K562 (cell line): ENCODE measurements at regions not wholly inside any gene's neighbourhood (a gene's known extent, or its start where the extent isn't known, plus 50 kb on each side); places are given as distances from the start of the nearest gene placed in this dataset.

ENCODE experiments used
- ATAC-seq: fragments of 200-7000 bp; cut with Tn5 transposase; 3 replicates; pipeline ENCODE4 v1.9.1; 2020; ENCODE audit warnings: moderate library complexity
- BruUV-seq: library from RNA; stranded (reverse); fragments of 400-500 nt; replicated peaks from 2 replicates; lab custom pipeline; 2021; lab: Mats Ljungman, UMichigan
- CTCF ChIA-PET: fragments of 300-600 bp; formaldehyde crosslinking; extraction: SDS; loops from one replicate; lab custom pipeline; 2021; ENCODE audit warnings: low intra/inter-chr PET ratio; lab: Yijun Ruan, JAX
- POLR2A ChIA-PET: fragments of 300-600, 350-650 bp; sonication (Branson Sonifier 250); formaldehyde crosslinking; extraction: SDS; loops from one replicate; lab custom pipeline; 2021; ENCODE audit warnings: antibody characterized with exemption, inconsistent platforms; lab: Yijun Ruan, JAX
- DNase-seq, 4 experiments: peaks; one replicate each; pipeline versions ENCODE4 v3.0.0 to v3.0.0-alpha.2; 2011 to 2018; ENCODE audit warnings: low spot score in 3 of 4, mixed read lengths in 3 of 4; ENCODE audit errors: extremely low read depth in 1 of 4
- FAIRE-seq: peaks from 2 replicates; lab custom pipeline; 2011; peaks lifted over from hg19 to GRCh38; lab: Jason Lieb, UNC
- H2AFZ ChIP-seq: 2 replicates; pipeline ENCODE4 v1.6.0; 2011; ENCODE audit warnings: low read depth, low read length, control low read depth, inconsistent platforms
- H3K27ac ChIP-seq: fragments of 200-600 bp; 3 replicates; pipeline ENCODE4 v1.8.0; 2011; ENCODE audit warnings: low read depth, mild to moderate bottlenecking, control low read depth, inconsistent platforms, low read length, moderate library complexity, mixed read lengths; ENCODE audit errors: extremely low read depth
- H3K27me3 ChIP-seq, 2 experiments: fragments of 300-600 bp in 1 of 2; 2 replicates in 1 of 2; 3 replicates in 1 of 2; pipeline versions ENCODE4 v1.6.0 to v1.8.0; 2011; ENCODE audit warnings: inconsistent platforms in 2 of 2, low read length in 2 of 2, mild to moderate bottlenecking in 1 of 2, mixed read lengths in 1 of 2, moderate library complexity in 1 of 2; ENCODE audit not compliant: control insufficient read depth in 2 of 2, insufficient read depth in 2 of 2
- H3K36me3 ChIP-seq: fragments of 300-600 bp; 3 replicates; pipeline ENCODE4 v1.8.0; 2011; ENCODE audit warnings: mild to moderate bottlenecking, low read length, inconsistent platforms; ENCODE audit not compliant: control insufficient read depth, insufficient read depth
- H3K4me1 ChIP-seq, 2 experiments: fragments of 200-600 bp in 1 of 2; replicated peaks in 1 of 2; 2 replicates in 1 of 2; 3 replicates in 1 of 2; pipeline versions ENCODE4 v1.5.1 to v1.8.0; 2011; ENCODE audit warnings: inconsistent platforms in 2 of 2, low read length in 2 of 2, mild to moderate bottlenecking in 1 of 2, mixed read lengths in 1 of 2, moderate library complexity in 1 of 2; ENCODE audit not compliant: control insufficient read depth in 2 of 2, insufficient read depth in 2 of 2
- H3K4me2 ChIP-seq: 2 replicates; pipeline ENCODE4 v1.6.1; 2011; ENCODE audit warnings: low read length, control low read depth, inconsistent platforms, mixed read lengths; ENCODE audit not compliant: insufficient read depth
- H3K4me3 ChIP-seq: fragments of 200-600 bp; sonication (generic), shearing (Covaris generic); 2 replicates; pipeline ENCODE4 v1.5.1; 2016; ENCODE audit warnings: control low read depth, inconsistent platforms
- H3K79me2 ChIP-seq: fragments of 200-600 bp; 3 replicates; pipeline ENCODE4 v1.8.0; 2011; ENCODE audit warnings: low read length, inconsistent platforms; ENCODE audit not compliant: control insufficient read depth, insufficient read depth
- H3K9ac ChIP-seq, 2 experiments: 2 replicates each; pipeline versions ENCODE4 v1.6.0 to v1.6.1; 2011; ENCODE audit warnings: low read depth in 2 of 2, low read length in 2 of 2, control low read depth in 1 of 2, inconsistent platforms in 1 of 2, mild to moderate bottlenecking in 1 of 2, mixed read lengths in 1 of 2; ENCODE audit not compliant: insufficient read depth in 1 of 2
- H3K9me1 ChIP-seq: one replicate; pipeline ENCODE4 v1.6.0; 2011; ENCODE audit warnings: inconsistent platforms, mild to moderate bottlenecking, low read length, moderate library complexity; ENCODE audit not compliant: control insufficient read depth, insufficient read depth
- H3K9me3 ChIP-seq: replicated peaks from 2 replicates; pipeline ENCODE4 v1.5.1; 2011; ENCODE audit warnings: low read depth, low read length, inconsistent platforms; ENCODE audit not compliant: control insufficient read depth, insufficient read depth
- H4K20me1 ChIP-seq: replicated peaks from 2 replicates; pipeline ENCODE4 v1.6.1; 2011; ENCODE audit warnings: low read length, inconsistent platforms, mixed read lengths; ENCODE audit not compliant: control insufficient read depth, insufficient read depth
- ATF1 ChIP-seq, 2 experiments: fragments of 450-650 bp in 1 of 2; IDR thresholded peaks; 2 replicates each; pipeline ENCODE4 v1.6.1; 2016; ENCODE audit warnings: missing compliant biosample characterization in 1 of 2, missing genetic modification characterization in 1 of 2
- C11orf30 ChIP-seq: fragments of 450-650 bp; IDR thresholded peaks from 2 replicates; pipeline ENCODE4 v1.6.1; 2016; ENCODE audit warnings: low read depth, mild to moderate bottlenecking
- HBP1 ChIP-seq: fragments of 450-650 bp; formaldehyde crosslinking; IDR thresholded peaks from 2 replicates; pipeline ENCODE4 v1.4.0; 2022; ENCODE audit warnings: missing genetic modification characterization
- ZNF316 ChIP-seq: fragments of 450-650 bp; IDR thresholded peaks from 2 replicates; pipeline ENCODE4 v1.6.1; 2016
- WGBS: fragments of 100-300 bp; shearing (Covaris generic); methylation state at CpG from one replicate; pipeline ENCODE4 v1.1.6; 2016; ENCODE audit warnings: low coverage, mixed read lengths; ENCODE audit not compliant: insufficient coverage; ENCODE audit errors: missing lambda C conversion rate; 5-methylcytosine and 5-hydroxymethylcytosine counted together
- in situ Hi-C: fragments of 300-500 bp; cut with MboI; formaldehyde crosslinking; loops from 4 replicates; pipeline ENCODE4 v1.15.0; 2018; ENCODE audit warnings: inconsistent platforms, mixed read lengths
- intact Hi-C: fragments of 100-400 bp; cut with micrococcal nuclease; formaldehyde crosslinking; loops from 2 replicates; pipeline ENCODE4 v1.14.2; 2022

DNA sequence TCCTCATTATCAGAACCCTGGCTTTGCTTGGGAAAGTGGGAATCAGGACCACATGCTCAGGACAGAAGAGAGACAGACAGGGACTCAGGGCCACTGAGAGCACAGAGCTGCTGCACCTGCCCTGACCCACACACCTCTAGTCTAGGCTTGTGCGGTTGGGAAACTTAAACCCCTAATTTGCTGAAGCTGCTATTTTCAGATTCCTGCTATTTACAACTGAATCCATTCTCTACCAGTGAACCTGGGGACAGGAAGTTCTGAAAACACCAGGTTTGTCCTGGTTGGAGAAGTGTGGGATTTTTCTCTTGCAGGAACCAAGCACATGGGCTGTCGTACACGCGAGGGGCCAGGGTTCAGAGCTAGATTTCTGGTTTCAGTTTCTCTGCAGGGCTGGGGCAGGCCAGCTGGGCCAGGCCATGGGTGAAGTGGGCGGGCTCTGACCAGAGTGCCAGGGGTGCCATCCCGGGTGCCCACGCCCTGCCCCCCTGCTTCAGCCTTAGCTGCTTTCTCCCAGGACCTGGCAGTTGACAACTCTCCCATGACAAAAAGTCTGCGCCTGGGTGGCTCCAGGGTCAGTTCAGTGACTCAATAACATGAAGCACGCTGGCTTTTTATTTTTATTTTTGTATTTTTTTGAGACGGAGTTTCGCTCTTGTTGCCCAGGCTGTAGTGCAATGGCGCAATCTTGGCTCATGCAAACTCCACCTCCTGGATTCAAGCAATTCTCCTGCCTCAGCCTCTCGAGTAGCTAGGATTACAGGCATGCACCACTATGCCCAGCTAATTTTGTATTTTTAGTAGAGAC, 51.3 kb upstream of the SLC1A4 start:
- peak; percentile 55; the same call in 1 of the 2 replicates for TF ChIP-seq ZNF316
- peak; percentile 25; the same call in 1 of the 2 replicates for TF ChIP-seq C11orf30
- TF ChIP-seq HBP1 (CRISPR knock-in tag), result no peak
- no peak for TF ChIP-seq ATF1 (CRISPR knock-in tag; IDR thresholded peaks at IDR 0.05)
- TF ChIP-seq ATF1 (tag; IDR thresholded peaks at IDR 0.05), result no peak
- no peaks in the 10 kb centered on the region for H4K20me1 ChIP-seq
- no peaks in the 10 kb centered on the region for H3K36me3 ChIP-seq
- 0 out of 2 replicates have a peak, but pooled peaks cover 2% of the 10 kb centered on the region for H3K9me3 ChIP-seq
- no peak overlapping the region for H2AFZ ChIP-seq
- 2% methylated on average over 13 of the region's 13 CpGs for WGBS
- H3K9ac ChIP-seq, result peak overlapping the region in 1 of 2 experiments; percentile 43; a peak in 1 of 4 replicates
- no TSS peak for BruUV-seq
- H3K27ac ChIP-seq, result no peak overlapping the region
- no peak overlapping the region for H3K4me3 ChIP-seq
- in situ Hi-C loops (no loop called here), intact Hi-C loops (no loop called here)
- H3K4me2 ChIP-seq, result no peak overlapping the region
- ATAC-seq, result no peak
- ChIA-PET CTCF (no interaction called here), POLR2A (interaction anchor here (1.1 kb wide), 1 partner anchor 15 kb away, joined by 4 read pairs; no protein-coding TSS in a partner anchor)
- peaks cover 0 to 3% of the 10 kb centered on the region in 2 experiments; a peak in 1 of 5 replicates for H3K4me1 ChIP-seq
- no peaks in the 10 kb centered on the region for H3K79me2 ChIP-seq
- H3K9me1 ChIP-seq, result no peaks in the 10 kb centered on the region
- FAIRE-seq, result no peak
- peaks cover 16 to 51% of the 10 kb centered on the region in 2 experiments for H3K27me3 ChIP-seq
- no peak for DNase-seq
